Keratinocyte (primary cell): ENCODE measurements at regions not wholly inside any gene's neighbourhood (a gene's known extent, or its start where the extent isn't known, plus 50 kb on each side); places are given as distances from the start of the nearest gene placed in this dataset.
A peak's percentile ranks its signal among the peaks of the same experiment; 100 is the strongest.

Experiments used
- DNase-seq: peaks from one replicate; pipeline ENCODE4 v3.0.0-alpha.2; 2011; ENCODE audit warnings: low read depth, missing footprints, low spot score
- FAIRE-seq: peaks from 2 replicates; lab custom pipeline; 2011; peaks lifted over from hg19 to GRCh38; lab: Jason Lieb, UNC
- H2AFZ ChIP-seq: 2 replicates; pipeline ENCODE4 v1.6.0; 2012; ENCODE audit warnings: low read length, control low read depth, inconsistent platforms; ENCODE audit not compliant: control insufficient read depth
- H3K27ac ChIP-seq: 2 replicates; pipeline ENCODE4 v1.5.1; 2011; ENCODE audit warnings: low read length; ENCODE audit not compliant: control insufficient read depth, insufficient read depth
- H3K27me3 ChIP-seq: 3 replicates; pipeline ENCODE4 v1.6.0; 2011; ENCODE audit warnings: low read length; ENCODE audit not compliant: control insufficient read depth, insufficient read depth; ENCODE audit errors: extremely low read depth
- H3K36me3 ChIP-seq, 2 experiments: 2 replicates in 1 of 2; 3 replicates in 1 of 2; pipeline ENCODE4 v1.5.1; 2011; ENCODE audit warnings: low read length in 2 of 2, mild to moderate bottlenecking in 1 of 2; ENCODE audit not compliant: control insufficient read depth in 2 of 2, insufficient read depth in 2 of 2; ENCODE audit errors: extremely low read depth in 1 of 2
- H3K4me1 ChIP-seq: 3 replicates; pipeline ENCODE4 v1.5.1; 2011; ENCODE audit warnings: low read length; ENCODE audit not compliant: control insufficient read depth, insufficient read depth; ENCODE audit errors: extremely low read depth
- H3K4me2 ChIP-seq: 3 replicates; pipeline ENCODE4 v1.6.0; 2011; ENCODE audit warnings: low read depth, low read length; ENCODE audit not compliant: control insufficient read depth, insufficient read depth; ENCODE audit errors: extremely low read depth
- H3K4me3 ChIP-seq, 3 experiments: fragments of 200-600 bp in 1 of 3; sonication (generic) in 1 of 3; 2 replicates in 2 of 3; 3 replicates in 1 of 3; pipeline ENCODE4 v1.5.1; 2011 to 2016; ENCODE audit warnings: low read length in 3 of 3, mild to moderate bottlenecking in 3 of 3, control low read depth in 2 of 3, inconsistent platforms in 1 of 3, low read depth in 1 of 3, mixed read lengths in 1 of 3, mixed run types in 1 of 3, moderate library complexity in 1 of 3; ENCODE audit not compliant: control insufficient read depth in 2 of 3, insufficient read depth in 2 of 3; ENCODE audit errors: extremely low read depth in 1 of 3
- H3K79me2 ChIP-seq: 2 replicates; pipeline ENCODE4 v1.6.0; 2012; ENCODE audit warnings: low read length; ENCODE audit not compliant: control insufficient read depth, insufficient read depth
- H3K9ac ChIP-seq: 3 replicates; pipeline ENCODE4 v1.6.0; 2011; ENCODE audit warnings: low read length; ENCODE audit not compliant: control insufficient read depth, insufficient read depth; ENCODE audit errors: extremely low read depth
- H3K9me1 ChIP-seq: 3 replicates; pipeline ENCODE4 v1.6.0; 2011; ENCODE audit warnings: low read length; ENCODE audit not compliant: control insufficient read depth, insufficient read depth; ENCODE audit errors: extremely low read depth
- H3K9me3 ChIP-seq: 2 replicates; pipeline ENCODE4 v1.5.1; 2012; ENCODE audit warnings: low read depth, low read length; ENCODE audit not compliant: control insufficient read depth
- H4K20me1 ChIP-seq: 3 replicates; pipeline ENCODE4 v1.6.0; 2011; ENCODE audit warnings: low read length; ENCODE audit not compliant: control insufficient read depth, insufficient read depth; ENCODE audit errors: extremely low read depth
- CTCF ChIP-seq, 3 experiments: IDR thresholded peaks in 1 of 3; conservative IDR thresholded peaks in 1 of 3; optimal IDR thresholded peaks in 1 of 3; 2 replicates in 2 of 3; 3 replicates in 1 of 3; pipeline versions ENCODE3 to v1.5.1; 2011; ENCODE audit warnings: low read length in 3 of 3, mild to moderate bottlenecking in 3 of 3, moderate library complexity in 2 of 3, control low read depth in 1 of 3, inconsistent platforms in 1 of 3; ENCODE audit not compliant: insufficient read depth in 2 of 3; ENCODE audit errors: extremely low read depth in 1 of 3
- EZH2 ChIP-seq: IDR thresholded peaks from one replicate; pipeline ENCODE4 v1.6.1; 2012; ENCODE audit warnings: inconsistent platforms, mild to moderate bottlenecking, low read length, moderate library complexity
- dilution Hi-C: fragments of 300-500 bp; cut with MboI; formaldehyde crosslinking; loops from one replicate; pipeline ENCODE4 v1.7.0; 2020; ENCODE audit warnings: low sequenced_read_pairs; ENCODE audit not compliant: extremely low pct_ligation_motif_present

GRCh38 chr6:139753198-139753861 is 378.9 kb upstream of the CITED2 start:
- Histone ChIP-seq H3K4me2 (no peak overlapping the region), H3K4me1 (peaks cover 4% of the 10 kb centered on the region)

DNA sequence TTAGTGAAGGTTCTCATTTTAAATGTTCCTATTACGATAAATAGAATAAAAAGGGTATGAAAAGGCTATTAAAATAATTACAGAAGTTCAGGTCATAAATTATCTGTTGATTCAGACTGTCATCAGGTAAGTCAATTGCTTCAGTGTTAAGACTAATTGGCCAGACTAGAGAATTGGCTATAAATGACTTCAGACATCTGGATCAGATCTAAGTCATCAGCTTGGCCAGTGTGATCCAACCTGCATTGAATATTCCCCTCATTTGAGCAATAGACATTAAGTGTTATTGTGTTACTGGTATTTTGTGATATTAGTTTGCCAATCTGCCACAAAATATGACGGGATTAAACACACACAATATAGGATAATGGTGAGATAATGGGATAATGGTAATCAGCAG is 377.6 kb upstream of the CITED2 start:
- no peaks in the 10 kb centered on the region for H3K9me1 ChIP-seq

More at GRCh38 chr6:139753198-139753861, 378.9 kb upstream of the CITED2 start:
- no peak overlapping the region for H3K27ac ChIP-seq
- H2AFZ ChIP-seq: no peak overlapping the region
- no peak overlapping the region for H3K9ac ChIP-seq
- H3K79me2 ChIP-seq: no peaks in the 10 kb centered on the region
- no peaks in the 10 kb centered on the region for H3K9me1 ChIP-seq
- TF ChIP-seq CTCF (optimal IDR thresholded peaks at IDR 0.05 in 1 of 3, IDR thresholded peaks at IDR 0.05 in 1 of 3, conservative IDR thresholded peaks at IDR 0.05 in 1 of 3; ENCODE audit: extremely low read depth in 1 of 3, insufficient read depth in 2 of 3, low read length in 3 of 3) (no peak), EZH2 (no peak)
- no peaks in the 10 kb centered on the region for H4K20me1 ChIP-seq
- H3K4me3 ChIP-seq: no peak overlapping the region
- H3K27me3 ChIP-seq: no peaks in the 10 kb centered on the region
- no peaks in the 10 kb centered on the region for H3K9me3 ChIP-seq
- H3K36me3 ChIP-seq: no peaks in the 10 kb centered on the region
- FAIRE-seq: peak; percentile 43
- no peak for DNase-seq
- dilution Hi-C loops: no loop called here

More for the DNA sequence above, 377.6 kb upstream of the CITED2 start:
- no peak overlapping the region for H2AFZ ChIP-seq
- TF ChIP-seq EZH2 (no peak), CTCF (optimal IDR thresholded peaks at IDR 0.05 in 1 of 3, IDR thresholded peaks at IDR 0.05 in 1 of 3, conservative IDR thresholded peaks at IDR 0.05 in 1 of 3; ENCODE audit: extremely low read depth in 1 of 3, insufficient read depth in 2 of 3, low read length in 3 of 3) (no peak)
- no peaks in the 10 kb centered on the region for H3K27me3 ChIP-seq
- no peak for FAIRE-seq
- DNase-seq: no peak
- dilution Hi-C loops: no loop called here
- peaks cover 4% of the 10 kb centered on the region for H3K4me1 ChIP-seq
- H4K20me1 ChIP-seq: no peaks in the 10 kb centered on the region
- H3K4me3 ChIP-seq: no peak overlapping the region
- no peak overlapping the region for H3K27ac ChIP-seq
- no peak overlapping the region for H3K4me2 ChIP-seq
- H3K79me2 ChIP-seq: no peaks in the 10 kb centered on the region
- no peaks in the 10 kb centered on the region for H3K36me3 ChIP-seq
- H3K9ac ChIP-seq: no peak overlapping the region
- H3K9me3 ChIP-seq: no peaks in the 10 kb centered on the region
